ENCODE measurements at regions not wholly inside any gene's neighbourhood (a gene's known extent, or its start where the extent isn't known, plus 50 kb on each side); places are given as distances from the start of the nearest gene placed in this dataset.

- 0 out of 2 replicates have a peak, but pooled peaks have one; percentile 5 for TF ChIP-seq ZNF592 (IDR thresholded peaks at IDR 0.05)
- TF ChIP-seq PRMT5 (CRISPR knock-in tag; IDR thresholded peaks at IDR 0.05): no peak
- TF ChIP-seq EP400 (IDR thresholded peaks at IDR 0.05): no peak
- peak; percentile 72 for TF ChIP-seq NFIC (IDR thresholded peaks at IDR 0.05)
- no peak for TF ChIP-seq NFE2 (IDR thresholded peaks at IDR 0.05; ENCODE audit: low read depth)
- no peak for TF ChIP-seq GABPB1 (CRISPR knock-in tag; IDR thresholded peaks at IDR 0.05)
- peak; percentile 16 for TF ChIP-seq TAF9B (IDR thresholded peaks at IDR 0.05; ENCODE audit: partially characterized antibody)
- no peak for TF ChIP-seq CBX2 (IDR thresholded peaks at IDR 0.05; ENCODE audit: insufficient read depth, low read length, poor library complexity, severe bottlenecking)
- no peak for TF ChIP-seq ZNF507 (tag; conservative IDR thresholded peaks at IDR 0.05)
- no peak for TF ChIP-seq ZNF217 (CRISPR knock-in tag; IDR thresholded peaks at IDR 0.05)
- TF ChIP-seq THAP7 (CRISPR knock-in tag; IDR thresholded peaks at IDR 0.05): no peak
- no peak for TF ChIP-seq RAD21 (CRISPR knock-in tag; conservative IDR thresholded peaks at IDR 0.05 in 1 of 2, IDR thresholded peaks at IDR 0.05 in 1 of 2)
- TF ChIP-seq HMGN3 (IDR thresholded peaks at IDR 0.05; ENCODE audit: borderline replicate concordance, extremely low read depth, insufficient read length, low read depth, low read length): no peak
- no peak for TF ChIP-seq ZZZ3 (IDR thresholded peaks at IDR 0.05)
- no peak for TF ChIP-seq NR4A1 (CRISPR knock-in tag; IDR thresholded peaks at IDR 0.05)
- TF ChIP-seq NR4A1 (tag; IDR thresholded peaks at IDR 0.05): no peak
- TF ChIP-seq ZNF311 (CRISPR knock-in tag; IDR thresholded peaks at IDR 0.05): no peak
- TF ChIP-seq SREBF2 (CRISPR knock-in tag; IDR thresholded peaks at IDR 0.05): no peak
- TF ChIP-seq ZNF280A (IDR thresholded peaks at IDR 0.05; ENCODE audit: low read depth, partially characterized antibody): no peak
- TF ChIP-seq RNF2 (IDR thresholded peaks at IDR 0.05): no peak
- no peak for TF ChIP-seq BHLHE40 (IDR thresholded peaks at IDR 0.05; ENCODE audit: low read length)
- no peak for TF ChIP-seq MCM2 (IDR thresholded peaks at IDR 0.05; ENCODE audit: low read depth)
- no peak for TF ChIP-seq CBX1 (IDR thresholded peaks at IDR 0.05; ENCODE audit: low read depth)
- no peak for TF ChIP-seq HDAC8 (tag; IDR thresholded peaks at IDR 0.05)
- TF ChIP-seq PML (IDR thresholded peaks at IDR 0.05; ENCODE audit: low read length): peak; percentile 85
- TF ChIP-seq ZNF354B (CRISPR knock-in tag; IDR thresholded peaks at IDR 0.05): no peak
- no peak for TF ChIP-seq ZNF561 (CRISPR knock-in tag; conservative IDR thresholded peaks at IDR 0.05)
Observed at GRCh38 chr12:71270057-71270456, 112.3 kb upstream of the TSPAN8 start (continued).
